B cell (primary cell): ENCODE measurements at regions not wholly inside any gene's neighbourhood (a gene's known extent, or its start where the extent isn't known, plus 50 kb on each side); places are given as distances from the start of the nearest gene placed in this dataset.

Source experiments
- ATAC-seq: fragments of 200-7000 bp; cut with Tn5 transposase; one replicate; pipeline ENCODE4 v1.10.0; 2021; ENCODE audit warnings: low read depth, mild to moderate bottlenecking, moderate number of reproducible peaks, moderate library complexity
- CTCF ChIA-PET: fragments of 350-600 bp; sonication (Branson Sonifier 250); formaldehyde crosslinking; loops from one replicate; lab custom pipeline; 2021; ENCODE audit warnings: antibody characterized with exemption, inconsistent platforms; lab: Charles Lee
- POLR2A ChIA-PET: fragments of 350-600 bp; sonication (Branson Sonifier 250); formaldehyde crosslinking; loops from one replicate; lab custom pipeline; 2021; ENCODE audit warnings: antibody characterized with exemption; lab: Charles Lee
- DNase-seq: peaks from one replicate; pipeline ENCODE4 v3.0.0; 2013
- H2AFZ ChIP-seq: 2 replicates; pipeline ENCODE4 v1.6.1; 2012; ENCODE audit warnings: mild to moderate bottlenecking, low read depth, low read length; ENCODE audit not compliant: insufficient read depth, poor library complexity, severe bottlenecking
- H3K27ac ChIP-seq, 2 donors: 1 replicate in 1 of 2; 2 replicates in 1 of 2; pipeline ENCODE4 v1.5.1; 2012 to 2013; ENCODE audit warnings: low read length in 2 of 2, mild to moderate bottlenecking in 2 of 2, moderate library complexity in 1 of 2
- H3K27me3 ChIP-seq, 4 experiments: fragments of 200-600 bp in 1 of 4; sonication (generic) in 1 of 4; replicated peaks in 1 of 4; 1 replicate in 2 of 4; 2 replicates in 2 of 4; pipeline versions ENCODE4 v1.6.1 to v1.7.0; 2013 to 2016; ENCODE audit warnings: low read length in 3 of 4, mild to moderate bottlenecking in 2 of 4, mixed read lengths in 1 of 4, moderate library complexity in 1 of 4; ENCODE audit not compliant: insufficient read depth in 4 of 4, control insufficient read depth in 3 of 4; ENCODE audit errors: control extremely low read depth in 1 of 4
- H3K36me3 ChIP-seq, 2 experiments: replicated peaks in 1 of 2; 1 replicate in 1 of 2; 2 replicates in 1 of 2; pipeline versions ENCODE4 v1.6.1 to v1.7.1; 2013; ENCODE audit warnings: low read length in 1 of 2; ENCODE audit not compliant: insufficient read depth in 2 of 2, control insufficient read depth in 1 of 2; ENCODE audit errors: control extremely low read depth in 1 of 2, extremely low read depth in 1 of 2
- H3K4me1 ChIP-seq, 2 donors: fragments of 200-600 bp in 1 of 2; sonication (generic) in 1 of 2; 1 replicate in 1 of 2; 2 replicates in 1 of 2; pipeline versions ENCODE4 v1.5.1 to v1.6.1; 2013 to 2017; ENCODE audit warnings: low read length in 2 of 2; ENCODE audit not compliant: control insufficient read depth in 2 of 2, insufficient read depth in 2 of 2
- H3K4me2 ChIP-seq: replicated peaks from 2 replicates; pipeline ENCODE3; 2012; ENCODE audit warnings: mild to moderate bottlenecking, low read depth, low read length; ENCODE audit not compliant: poor library complexity, severe bottlenecking
- H3K4me3 ChIP-seq, 5 experiments: fragments of 200-600 bp in 1 of 5; sonication (generic) in 1 of 5; 1 replicate in 3 of 5; 2 replicates in 2 of 5; pipeline versions ENCODE4 v1.5.1 to v1.7.0; 2011 to 2016; ENCODE audit warnings: low read length in 4 of 5, mild to moderate bottlenecking in 4 of 5, low read depth in 2 of 5, control low read depth in 1 of 5, moderate library complexity in 1 of 5; ENCODE audit not compliant: insufficient read depth in 1 of 5; ENCODE audit errors: control extremely low read depth in 1 of 5, extremely low read depth in 1 of 5
- H3K79me2 ChIP-seq: fragments of 200-600 bp; sonication (generic); one replicate; pipeline ENCODE4 v1.6.0; 2016; ENCODE audit warnings: low read length; ENCODE audit not compliant: control insufficient read depth, insufficient read depth
- H3K9ac ChIP-seq: fragments of 200-600 bp; sonication (generic); 2 replicates; pipeline ENCODE4 v1.6.1; 2017; ENCODE audit warnings: mild to moderate bottlenecking, low read length, moderate library complexity
- H3K9me3 ChIP-seq, 3 donors: one replicate each; pipeline versions ENCODE4 v1.6.1 to v1.7.1; 2013; ENCODE audit warnings: low read length in 2 of 3; ENCODE audit not compliant: control insufficient read depth in 2 of 3, insufficient read depth in 1 of 3; ENCODE audit errors: control extremely low read depth in 1 of 3
- H4K20me1 ChIP-seq: 2 replicates; pipeline ENCODE4 v1.6.0; 2012; ENCODE audit warnings: mild to moderate bottlenecking, low read length; ENCODE audit not compliant: insufficient read depth, control insufficient read depth, poor library complexity, severe bottlenecking
- H3K27ac Mint-ChIP-seq: one replicate; pipeline ENCODE4 v1.8.0; 2021; ENCODE audit warnings: mixed read lengths
- H3K27me3 Mint-ChIP-seq: one replicate; pipeline ENCODE4 v1.8.0; 2021; ENCODE audit warnings: mixed read lengths
- H3K4me1 Mint-ChIP-seq: one replicate; pipeline ENCODE4 v1.8.0; 2021; ENCODE audit warnings: mixed read lengths
- H3K4me3 Mint-ChIP-seq: one replicate; pipeline ENCODE4 v1.8.0; 2021; ENCODE audit warnings: mixed read lengths
- H3K9me3 Mint-ChIP-seq: one replicate; pipeline ENCODE4 v1.8.0; 2022; ENCODE audit warnings: mixed read lengths; ENCODE audit not compliant: insufficient read depth
- EZH2 ChIP-seq: IDR thresholded peaks from 2 replicates; pipeline ENCODE4 v1.6.1; 2012; ENCODE audit warnings: borderline replicate concordance, low read depth, mild to moderate bottlenecking, moderate library complexity, low read length; ENCODE audit not compliant: insufficient read depth, poor library complexity, severe bottlenecking
- WGBS: methylation state at CpG from one replicate; pipeline ENCODE4 v1.1.5; 2013; ENCODE audit warnings: missing lambda C conversion rate; ENCODE audit not compliant: insufficient coverage; 5-methylcytosine and 5-hydroxymethylcytosine counted together
- intact Hi-C: fragments of 100-400 bp; cut with micrococcal nuclease; formaldehyde crosslinking; loops from one replicate; pipeline ENCODE4 v1.10.0; 2022
- TF ChIP-seq, protein P1 (sequence below): fragments of 200-600 bp; IDR thresholded peaks from one replicate; pipeline ENCODE4 v1.8.0; 2022; ENCODE audit warnings: antibody characterized with exemption, mild to moderate bottlenecking

DNA sequence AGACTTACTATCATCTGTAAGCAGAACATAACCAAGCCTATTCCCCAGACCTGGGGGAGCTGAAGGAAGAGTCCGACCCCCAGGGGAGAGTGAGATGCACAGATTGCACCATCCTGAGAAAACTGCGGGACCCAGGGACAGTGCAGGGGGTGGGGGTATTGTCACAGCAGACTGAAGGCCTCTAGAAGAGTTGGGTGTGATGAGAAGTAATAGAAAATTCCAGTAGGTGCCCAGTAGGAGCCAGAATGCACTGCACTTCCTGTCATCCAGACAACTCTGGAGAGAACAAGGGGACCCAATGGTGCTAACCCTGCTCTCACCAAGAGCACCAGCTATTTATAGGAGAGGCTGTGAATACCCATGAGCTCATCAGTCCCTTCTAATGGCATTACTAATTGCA, 190.1 kb downstream of the BCL11B start:
- Histone ChIP-seq H3K27ac (no peak overlapping the region), H2AFZ (no peak overlapping the region), H3K36me3 (no peaks in the 10 kb centered on the region), H3K79me2 (no peaks in the 10 kb centered on the region), H3K4me1 (no peaks in the 10 kb centered on the region), H3K4me3 (no peak overlapping the region), H3K4me2 (no peak overlapping the region), H3K27me3 (no peaks in the 10 kb centered on the region), H3K9me3 (peaks cover 0 to 20% (median 4%) of the 10 kb centered on the region in 3 donors), H3K9ac (no peak overlapping the region), H4K20me1 (no peaks in the 10 kb centered on the region)
- Mint-ChIP-seq H3K27me3 (no peaks in the 10 kb centered on the region), H3K4me3 (no peak overlapping the region), H3K27ac (no peak overlapping the region), H3K4me1 (no peaks in the 10 kb centered on the region), H3K9me3 (peaks cover 3% of the 10 kb centered on the region)
- TF ChIP-seq EZH2: no peak
- TF ChIP-seq, protein P1, sequence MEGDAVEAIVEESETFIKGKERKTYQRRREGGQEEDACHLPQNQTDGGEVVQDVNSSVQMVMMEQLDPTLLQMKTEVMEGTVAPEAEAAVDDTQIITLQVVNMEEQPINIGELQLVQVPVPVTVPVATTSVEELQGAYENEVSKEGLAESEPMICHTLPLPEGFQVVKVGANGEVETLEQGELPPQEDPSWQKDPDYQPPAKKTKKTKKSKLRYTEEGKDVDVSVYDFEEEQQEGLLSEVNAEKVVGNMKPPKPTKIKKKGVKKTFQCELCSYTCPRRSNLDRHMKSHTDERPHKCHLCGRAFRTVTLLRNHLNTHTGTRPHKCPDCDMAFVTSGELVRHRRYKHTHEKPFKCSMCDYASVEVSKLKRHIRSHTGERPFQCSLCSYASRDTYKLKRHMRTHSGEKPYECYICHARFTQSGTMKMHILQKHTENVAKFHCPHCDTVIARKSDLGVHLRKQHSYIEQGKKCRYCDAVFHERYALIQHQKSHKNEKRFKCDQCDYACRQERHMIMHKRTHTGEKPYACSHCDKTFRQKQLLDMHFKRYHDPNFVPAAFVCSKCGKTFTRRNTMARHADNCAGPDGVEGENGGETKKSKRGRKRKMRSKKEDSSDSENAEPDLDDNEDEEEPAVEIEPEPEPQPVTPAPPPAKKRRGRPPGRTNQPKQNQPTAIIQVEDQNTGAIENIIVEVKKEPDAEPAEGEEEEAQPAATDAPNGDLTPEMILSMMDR: no peak
- ChIA-PET CTCF (no interaction called here), POLR2A (no interaction called here)
- DNase-seq: no peak
- ATAC-seq: no peak
- intact Hi-C loops: no loop called here
- no CpG with 5 or more reads among the region's 2 CpGs for WGBS

DNA sequence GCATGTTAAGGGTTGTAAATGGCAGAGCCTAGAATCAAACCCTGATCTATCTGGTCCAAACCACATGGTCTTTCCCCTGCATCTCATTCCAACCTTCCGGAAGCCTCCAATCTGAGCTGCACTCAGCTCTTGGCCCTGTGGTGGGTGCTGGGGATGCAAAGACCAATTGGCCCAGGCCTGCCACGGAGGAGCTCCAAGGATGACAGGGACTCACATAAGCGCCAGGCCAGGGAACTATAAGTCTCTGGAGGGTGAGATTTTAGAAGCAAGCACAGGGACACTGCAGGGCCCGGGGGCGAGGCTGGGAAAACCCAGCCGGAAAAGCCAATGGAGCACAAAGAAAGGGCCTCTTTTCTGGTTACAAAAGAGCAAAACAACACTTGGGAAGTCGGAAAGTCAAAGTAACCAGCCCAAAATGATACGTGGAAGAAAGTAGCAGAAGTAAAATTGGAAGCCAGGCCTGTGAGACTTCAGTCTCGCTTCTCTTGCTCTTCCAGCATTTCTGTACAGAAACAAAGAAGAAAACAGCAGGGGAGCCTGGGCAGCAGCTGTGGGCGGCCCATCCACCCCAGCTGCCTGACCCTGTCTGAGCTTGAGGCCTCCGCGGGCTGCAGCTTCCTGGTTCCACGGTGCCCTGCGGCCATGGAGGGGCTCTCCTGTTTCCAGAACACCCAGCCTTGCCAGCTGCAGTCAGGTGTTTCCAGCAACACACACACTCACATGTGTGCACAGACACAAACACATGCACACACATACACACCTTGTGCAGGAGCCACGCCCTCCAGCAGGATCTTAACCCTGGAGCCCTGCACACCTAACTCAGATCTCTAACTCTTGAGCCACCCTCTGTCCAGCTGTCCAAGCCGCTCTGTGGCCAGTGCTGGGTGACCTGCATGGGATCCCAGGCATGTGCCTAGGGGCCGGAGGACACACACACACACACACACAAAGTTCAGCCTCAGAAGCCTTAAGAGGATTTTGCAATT, 178.2 kb downstream of the BCL11B start:
- no peak overlapping the region for H2AFZ ChIP-seq
- ChIA-PET CTCF (no interaction called here), POLR2A (no interaction called here)
- no peak overlapping the region for H3K9ac ChIP-seq
- H4K20me1 ChIP-seq: no peaks in the 10 kb centered on the region
- Mint-ChIP-seq H3K4me3 (no peak overlapping the region), H3K27me3 (no peaks in the 10 kb centered on the region), H3K27ac (no peak overlapping the region), H3K9me3 (peaks cover 11% of the 10 kb centered on the region), H3K4me1 (no peaks in the 10 kb centered on the region)
- H3K36me3 ChIP-seq: no peaks in the 10 kb centered on the region
- no peaks in the 10 kb centered on the region for H3K27me3 ChIP-seq
- no peak for TF ChIP-seq EZH2
- TF ChIP-seq, protein P1: no peak
- H3K4me2 ChIP-seq: no peak overlapping the region
- no peak for ATAC-seq
- intact Hi-C loops: no loop called here
- no peaks in the 10 kb centered on the region for H3K79me2 ChIP-seq
- peaks cover 0 to 27% (median 3%) of the 10 kb centered on the region in 3 donors for H3K9me3 ChIP-seq
- H3K27ac ChIP-seq: no peak overlapping the region
- H3K4me1 ChIP-seq: no peaks in the 10 kb centered on the region
- DNase-seq: no peak
- 71% methylated on average over 15 of the region's 17 CpGs for WGBS
- H3K4me3 ChIP-seq: no peak overlapping the region
